IMR-90 (cell line): ENCODE measurements at regions not wholly inside any gene's neighbourhood (a gene's known extent, or its start where the extent isn't known, plus 50 kb on each side); places are given as distances from the start of the nearest gene placed in this dataset.

Experiments used
- ATAC-seq: fragments of 200-7000 bp; cut with Tn5 transposase; 2 replicates; pipeline ENCODE4 v1.9.1; 2020; ENCODE audit warnings: low read depth, mild to moderate bottlenecking, moderate library complexity
- BruUV-seq: library from RNA; stranded (reverse); fragments of 400-500 nt; replicated peaks from 2 replicates; lab custom pipeline; 2021; lab: Mats Ljungman, UMichigan
- CTCF ChIA-PET: fragments of 300-600 bp; formaldehyde crosslinking; extraction: SDS; loops from one replicate; lab custom pipeline; 2021; ENCODE audit warnings: antibody characterized with exemption; lab: Yijun Ruan, JAX
- POLR2A ChIA-PET: fragments of 300-600 bp; sonication (Branson Sonifier 250); formaldehyde crosslinking; loops from one replicate; lab custom pipeline; 2022; ENCODE audit warnings: antibody characterized with exemption; ENCODE audit not compliant: unreplicated experiment; lab: Charles Lee
- DNase-seq: peaks from one replicate; pipeline ENCODE4 v3.0.0; 2013
- H2AFZ ChIP-seq: replicated peaks from 2 replicates; pipeline ENCODE3; 2013; ENCODE audit warnings: low read length, mild to moderate bottlenecking; ENCODE audit not compliant: poor library complexity
- H2AK5ac ChIP-seq: 2 replicates; pipeline ENCODE4 v1.6.1; 2013; ENCODE audit warnings: low read depth, low read length, inconsistent platforms
- H2AK9ac ChIP-seq: replicated peaks from 2 replicates; pipeline ENCODE3; 2013; ENCODE audit warnings: mild to moderate bottlenecking, low read depth, low read length, moderate library complexity; ENCODE audit not compliant: poor library complexity
- H2BK120ac ChIP-seq: 2 replicates; pipeline ENCODE4 v1.6.1; 2013; ENCODE audit warnings: low read depth, low read length, inconsistent platforms
- H2BK15ac ChIP-seq: 3 replicates; pipeline ENCODE4 v1.6.1; 2013; ENCODE audit warnings: low read depth, low read length, inconsistent platforms
- H2BK20ac ChIP-seq: 2 replicates; pipeline ENCODE4 v1.6.1; 2013; ENCODE audit warnings: low read depth, mild to moderate bottlenecking, inconsistent platforms, low read length, moderate library complexity
- H2BK5ac ChIP-seq: 2 replicates; pipeline ENCODE4 v1.6.1; 2013; ENCODE audit warnings: mild to moderate bottlenecking, low read depth, low read length, inconsistent platforms; ENCODE audit not compliant: poor library complexity, severe bottlenecking
- H3K14ac ChIP-seq: replicated peaks from 2 replicates; pipeline ENCODE4 v1.6.1; 2013; ENCODE audit warnings: low read depth, low read length, inconsistent platforms
- H3K18ac ChIP-seq: 2 replicates; pipeline ENCODE4 v1.6.1; 2013; ENCODE audit warnings: low read depth, low read length, control low read depth
- H3K23ac ChIP-seq: 2 replicates; pipeline ENCODE4 v1.6.1; 2013; ENCODE audit warnings: low read depth, low read length, inconsistent platforms
- H3K27ac ChIP-seq: 2 replicates; pipeline ENCODE4 v1.5.1; 2013; ENCODE audit warnings: mild to moderate bottlenecking, control low read depth, low read length; ENCODE audit not compliant: insufficient read depth
- H3K27me3 ChIP-seq: 2 replicates; pipeline ENCODE4 v1.6.1; 2013; ENCODE audit warnings: low read length; ENCODE audit not compliant: control insufficient read depth, insufficient read depth
- H3K36me3 ChIP-seq: 2 replicates; pipeline ENCODE4 v1.6.1; 2013; ENCODE audit warnings: low read length, mixed read lengths; ENCODE audit not compliant: control insufficient read depth, insufficient read depth
- H3K4ac ChIP-seq: 2 replicates; pipeline ENCODE4 v1.6.1; 2013; ENCODE audit warnings: low read depth, low read length, inconsistent platforms
- H3K4me1 ChIP-seq: 2 replicates; pipeline ENCODE4 v1.6.1; 2013; ENCODE audit warnings: low read length, mixed read lengths; ENCODE audit not compliant: control insufficient read depth, insufficient read depth
- H3K4me2 ChIP-seq: 2 replicates; pipeline ENCODE4 v1.6.1; 2013; ENCODE audit warnings: low read depth, mild to moderate bottlenecking, control low read depth, low read length, moderate library complexity
- H3K4me3 ChIP-seq: 2 replicates; pipeline ENCODE4 v1.5.1; 2013; ENCODE audit warnings: low read depth, mild to moderate bottlenecking, control low read depth, low read length, moderate library complexity; ENCODE audit not compliant: insufficient read depth
- H3K56ac ChIP-seq: 2 replicates; pipeline ENCODE4 v1.6.1; 2013; ENCODE audit warnings: low read length, inconsistent platforms; ENCODE audit not compliant: insufficient read depth; ENCODE audit errors: extremely low read depth
- H3K79me1 ChIP-seq, 2 experiments: 2 replicates each; pipeline ENCODE4 v1.6.1; 2013; ENCODE audit warnings: low read length in 2 of 2, inconsistent platforms in 1 of 2, low read depth in 1 of 2
- H3K9ac ChIP-seq: 2 replicates; pipeline ENCODE4 v1.6.1; 2013; ENCODE audit warnings: low read depth, low read length, control low read depth
- H3K9me1 ChIP-seq: 2 replicates; pipeline ENCODE4 v1.6.1; 2013; ENCODE audit warnings: low read length, inconsistent platforms; ENCODE audit not compliant: insufficient read depth
- H3K9me3 ChIP-seq: 2 replicates; pipeline ENCODE4 v1.6.1; 2013; ENCODE audit warnings: low read length; ENCODE audit not compliant: control insufficient read depth, insufficient read depth
- H4K20me1 ChIP-seq: 2 replicates; pipeline ENCODE4 v1.6.1; 2013; ENCODE audit warnings: low read length, inconsistent platforms; ENCODE audit not compliant: insufficient read depth
- H4K5ac ChIP-seq: 2 replicates; pipeline ENCODE4 v1.6.1; 2013; ENCODE audit warnings: mild to moderate bottlenecking, low read depth, low read length, control low read depth
- H4K8ac ChIP-seq, 2 experiments: 2 replicates each; pipeline ENCODE4 v1.6.1; 2013; ENCODE audit warnings: low read depth in 2 of 2, low read length in 2 of 2, control low read depth in 1 of 2, inconsistent platforms in 1 of 2
- H4K91ac ChIP-seq: 2 replicates; pipeline ENCODE4 v1.6.1; 2013; ENCODE audit warnings: low read depth, low read length, inconsistent platforms; ENCODE audit not compliant: insufficient read depth
- RFX5 ChIP-seq: IDR thresholded peaks from 2 replicates; pipeline ENCODE4 v1.8.0; 2012; ENCODE audit warnings: low read depth, mild to moderate bottlenecking, low read length, moderate library complexity
- WGBS, 2 experiments: methylation state at CpG; one replicate each; pipeline versions ENCODE4 v1.1.5 to v1.1.7; 2013; ENCODE audit warnings: missing lambda C conversion rate in 2 of 2; ENCODE audit not compliant: insufficient read length in 1 of 2; ENCODE audit errors: extremely low coverage in 2 of 2; 5-methylcytosine and 5-hydroxymethylcytosine counted together
- dilution Hi-C: fragments of 300-500 bp; cut with HindIII; formaldehyde crosslinking; loops from one replicate; pipeline ENCODE4 v1.14.3; 2018; ENCODE audit warnings: low sequenced_read_pairs; ENCODE audit not compliant: unreplicated experiment
- in situ Hi-C: fragments of 300-500 bp; cut with MboI; formaldehyde crosslinking; loops from 3 replicates; pipeline ENCODE4 v1.14.3; 2019; ENCODE audit warnings: low sequenced_read_pairs, inconsistent platforms, mixed read lengths
- intact Hi-C: fragments of 100-400 bp; cut with micrococcal nuclease; formaldehyde crosslinking; loops from 2 replicates; pipeline ENCODE4 v1.10.0; 2022

DNA sequence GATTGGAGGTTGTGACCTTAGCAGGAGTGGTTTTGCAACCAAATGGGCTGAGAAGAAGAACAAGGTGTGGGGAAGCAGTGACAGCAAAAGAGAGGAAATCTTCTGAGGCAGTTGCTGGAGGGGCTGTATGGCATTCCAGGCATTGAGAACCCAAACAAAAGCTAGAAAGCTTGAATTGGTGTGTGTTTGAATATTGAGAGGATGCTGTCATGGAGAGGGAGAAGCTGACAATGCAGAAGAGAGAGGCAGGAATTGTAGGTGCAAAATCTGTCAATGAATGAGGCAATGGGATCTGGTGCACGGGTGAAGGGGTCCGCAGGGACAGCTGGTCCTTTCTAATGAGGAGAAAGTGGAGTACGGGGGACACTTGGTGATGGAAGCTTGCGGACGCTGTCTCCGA lies 123.4 kb downstream of the C11orf91 start:
- H2BK20ac ChIP-seq, result no peak overlapping the region
- H4K8ac ChIP-seq, result no peak overlapping the region
- H3K9me3 ChIP-seq, result no peaks in the 10 kb centered on the region
- H3K9me1 ChIP-seq, result peaks cover 2% of the 10 kb centered on the region; the same call in 1 of the 2 replicates
- no peak overlapping the region for H3K9ac ChIP-seq
- no peak overlapping the region for H3K27ac ChIP-seq
- no peak overlapping the region for H2BK15ac ChIP-seq
- no peak overlapping the region for H4K91ac ChIP-seq
- no peak overlapping the region for H2AFZ ChIP-seq
- H4K20me1 ChIP-seq, result no peaks in the 10 kb centered on the region
- no peak overlapping the region for H2AK5ac ChIP-seq
- dilution Hi-C loops, result no loop called here
- intact Hi-C loops, result no loop called here
- ChIA-PET CTCF (no interaction called here), POLR2A (no interaction called here)
- no peak for TF ChIP-seq RFX5
- no peak overlapping the region for H3K56ac ChIP-seq
- no TSS peak for BruUV-seq
- no peak overlapping the region for H2AK9ac ChIP-seq
- H4K5ac ChIP-seq, result no peak overlapping the region
- H3K36me3 ChIP-seq, result no peaks in the 10 kb centered on the region
- in situ Hi-C loops, result no loop called here
- H3K4me3 ChIP-seq, result no peak overlapping the region
- ATAC-seq (no peak), DNase-seq (no peak)
- no peak overlapping the region for H3K18ac ChIP-seq
- no peak overlapping the region for H3K14ac ChIP-seq
- H3K4ac ChIP-seq, result no peak overlapping the region
- H3K27me3 ChIP-seq, result no peaks in the 10 kb centered on the region
- 95% methylated on average over 6 of the region's 6 CpGs; no CpG with 5 or more reads in 1 of the 2 experiments for WGBS, 2 experiments
- no peak overlapping the region for H3K4me2 ChIP-seq
- H2BK5ac ChIP-seq, result no peak overlapping the region
- H2BK120ac ChIP-seq, result no peak overlapping the region
- no peaks in the 10 kb centered on the region for H3K4me1 ChIP-seq
- H3K79me1 ChIP-seq, result no peaks in the 10 kb centered on the region
- H3K23ac ChIP-seq, result no peak overlapping the region
